HepG2 (cell line): ENCODE measurements at regions not wholly inside any gene's neighbourhood (a gene's known extent, or its start where the extent isn't known, plus 50 kb on each side); places are given as distances from the start of the nearest gene placed in this dataset.

Source experiments
- ATAC-seq: fragments of 200-7000 bp; cut with Tn5 transposase; 3 replicates; pipeline ENCODE4 v1.9.1; 2020; ENCODE audit warnings: mild to moderate bottlenecking, moderate library complexity
- BruUV-seq: library from RNA; stranded (reverse); fragments of 400-500 nt; replicated peaks from 2 replicates; lab custom pipeline; 2021; lab: Mats Ljungman, UMichigan
- CTCF ChIA-PET: fragments of 300-600 bp; formaldehyde crosslinking; extraction: SDS; loops from one replicate; lab custom pipeline; 2021; ENCODE audit warnings: low total read pairs, inconsistent platforms, low intra/inter-chr PET ratio; lab: Yijun Ruan, JAX
- POLR2A ChIA-PET: fragments of 350-600 bp; sonication (Branson Sonifier 250); formaldehyde crosslinking; loops from one replicate; lab custom pipeline; 2020; ENCODE audit warnings: antibody characterized with exemption, inconsistent platforms; lab: Yijun Ruan, JAX
- DNase-seq: peaks from one replicate; pipeline ENCODE4 v3.0.0-alpha.2; 2015; ENCODE audit warnings: low spot score
- FAIRE-seq: peaks from 3 replicates; lab custom pipeline; 2011; peaks lifted over from hg19 to GRCh38; lab: Jason Lieb, UNC
- H2AFZ ChIP-seq: one replicate; pipeline ENCODE4 v1.6.1; 2011; ENCODE audit warnings: low read length, inconsistent platforms
- H3K27ac ChIP-seq: fragments of 300-600 bp; 3 replicates; pipeline ENCODE4 v1.8.0; 2011; ENCODE audit warnings: mixed run types, mild to moderate bottlenecking, mixed read lengths, low read length, inconsistent platforms; ENCODE audit not compliant: insufficient read depth; ENCODE audit errors: extremely low read length
- H3K27me3 ChIP-seq, 2 experiments: fragments of 200-600 bp in 1 of 2; 2 replicates in 1 of 2; 3 replicates in 1 of 2; pipeline versions ENCODE4 v1.6.0 to v1.8.0; 2011; ENCODE audit warnings: low read length in 2 of 2, mild to moderate bottlenecking in 2 of 2, moderate library complexity in 2 of 2, inconsistent platforms in 1 of 2; ENCODE audit not compliant: insufficient read depth in 2 of 2, control insufficient read depth in 1 of 2
- H3K36me3 ChIP-seq, 2 experiments: fragments of 200-600 bp in 1 of 2; replicated peaks in 1 of 2; 2 replicates in 1 of 2; 3 replicates in 1 of 2; pipeline versions ENCODE4 v1.5.1 to v1.8.0; 2011; ENCODE audit warnings: low read length in 2 of 2, inconsistent platforms in 1 of 2; ENCODE audit not compliant: insufficient read depth in 2 of 2, control insufficient read depth in 1 of 2
- H3K4me1 ChIP-seq: 2 replicates; pipeline ENCODE4 v1.5.1; 2012; ENCODE audit warnings: low read length, inconsistent platforms; ENCODE audit not compliant: insufficient read depth
- H3K4me2 ChIP-seq: 2 replicates; pipeline ENCODE4 v1.6.0; 2011; ENCODE audit warnings: low read depth, low read length, inconsistent platforms
- H3K4me3 ChIP-seq, 3 experiments: fragments of 200-600 bp in 1 of 3; sonication (generic), shearing (Covaris generic) in 1 of 3; replicated peaks in 1 of 3; 2 replicates each; pipeline ENCODE4 v1.5.1; 2011 to 2016; ENCODE audit warnings: low read length in 3 of 3, inconsistent platforms in 2 of 3, low read depth in 2 of 3, mild to moderate bottlenecking in 2 of 3, control low read depth in 1 of 3, mixed read lengths in 1 of 3; ENCODE audit not compliant: insufficient read depth in 1 of 3
- H3K79me2 ChIP-seq: one replicate; pipeline ENCODE4 v1.6.1; 2011; ENCODE audit warnings: low read length, inconsistent platforms; ENCODE audit not compliant: insufficient read depth
- H3K9ac ChIP-seq: 2 replicates; pipeline ENCODE4 v1.6.0; 2011; ENCODE audit warnings: mild to moderate bottlenecking, low read depth, low read length, inconsistent platforms; ENCODE audit not compliant: insufficient read depth
- H3K9me3 ChIP-seq: 2 replicates; pipeline ENCODE4 v1.5.1; 2012; ENCODE audit warnings: mild to moderate bottlenecking, low read length
- H4K20me1 ChIP-seq: 2 replicates; pipeline ENCODE4 v1.6.0; 2011; ENCODE audit warnings: inconsistent platforms, mild to moderate bottlenecking, low read length, moderate library complexity; ENCODE audit not compliant: insufficient read depth
- FOXP1 ChIP-seq, 2 experiments: fragments of 450-650 bp in 1 of 2; IDR thresholded peaks; 2 replicates each; pipeline ENCODE4 v1.6.1; 2017 to 2018; ENCODE audit warnings: antibody characterized with exemption in 1 of 2
- KLF13 ChIP-seq: sonication (generic); formaldehyde crosslinking; IDR thresholded peaks from 2 replicates; pipeline ENCODE4 v1.4.0; 2020; ENCODE audit warnings: mild to moderate bottlenecking, missing genetic modification reagents
- MBNL3 ChIP-seq: fragments of 250-450 bp; sonication (Bioruptor Pico); conservative IDR thresholded peaks from 2 replicates; pipeline ENCODE4 v1.8.0; 2022; ENCODE audit warnings: mild to moderate bottlenecking, inconsistent platforms
- NR2C2 ChIP-seq: sonication (generic); formaldehyde crosslinking; IDR thresholded peaks from 2 replicates; pipeline ENCODE4 v1.4.0; 2020; ENCODE audit warnings: missing genetic modification reagents, mild to moderate bottlenecking, moderate library complexity, borderline replicate concordance
- ONECUT2 ChIP-seq: sonication (generic); formaldehyde crosslinking; IDR thresholded peaks from 2 replicates; pipeline ENCODE4 v1.4.0; 2020; ENCODE audit warnings: missing genetic modification reagents
- RARA ChIP-seq: IDR thresholded peaks from 2 replicates; pipeline ENCODE4 v1.6.1; 2016; ENCODE audit warnings: missing genetic modification reagents, missing compliant biosample characterization
- RFXANK ChIP-seq: IDR thresholded peaks from 2 replicates; pipeline ENCODE4 v1.6.1; 2016
- SKI ChIP-seq: fragments of 450-650 bp; IDR thresholded peaks from one replicate; pipeline ENCODE4 v1.6.1; 2018; ENCODE audit warnings: mild to moderate bottlenecking; ENCODE audit not compliant: partially characterized antibody
- ZNF260 ChIP-seq: sonication (generic); formaldehyde crosslinking; IDR thresholded peaks from 2 replicates; pipeline ENCODE4 v1.4.0; 2020; ENCODE audit warnings: missing genetic modification reagents, low read depth, mild to moderate bottlenecking, borderline replicate concordance
- ZNF280D ChIP-seq: sonication (generic); formaldehyde crosslinking; IDR thresholded peaks from 2 replicates; pipeline ENCODE4 v1.5.1; 2020; ENCODE audit warnings: mild to moderate bottlenecking, missing genetic modification reagents
- ZSCAN29 ChIP-seq: sonication (generic); formaldehyde crosslinking; conservative IDR thresholded peaks from 2 replicates; pipeline ENCODE4 v1.4.0; 2020; ENCODE audit warnings: mild to moderate bottlenecking, missing genetic modification reagents
- WGBS: methylation state at CpG from one replicate; pipeline ENCODE4 v1.1.6; 2017; ENCODE audit warnings: low lambda C conversion rate; 5-methylcytosine and 5-hydroxymethylcytosine counted together
- in situ Hi-C: cut with HindIII; loops from 2 replicates; pipeline ENCODE4 v1.10.0; 2017; ENCODE audit warnings: low pct_unique_long_range_greater_than_20kb; ENCODE audit not compliant: extremely low pct_ligation_motif_present
- intact Hi-C: fragments of 100-400 bp; cut with micrococcal nuclease; formaldehyde crosslinking; loops from one replicate; pipeline ENCODE4 v1.10.0; 2022; ENCODE audit not compliant: unreplicated experiment
- TF ChIP-seq, protein P1 (sequence below): sonication (generic); formaldehyde crosslinking; IDR thresholded peaks from 2 replicates; pipeline ENCODE4 v1.5.1; 2020; ENCODE audit warnings: mild to moderate bottlenecking, missing genetic modification reagents, borderline replicate concordance
- TF ChIP-seq, protein P2 (sequence below): sonication (generic); formaldehyde crosslinking; IDR thresholded peaks from 2 replicates; pipeline ENCODE4 v1.5.0; 2020; ENCODE audit warnings: missing genetic modification reagents, mild to moderate bottlenecking, borderline replicate concordance
- TF ChIP-seq, protein P3 (sequence below): sonication (generic); formaldehyde crosslinking; IDR thresholded peaks from 2 replicates; pipeline ENCODE4 v1.5.1; 2020; ENCODE audit warnings: missing genetic modification reagents, mild to moderate bottlenecking, borderline replicate concordance

DNA sequence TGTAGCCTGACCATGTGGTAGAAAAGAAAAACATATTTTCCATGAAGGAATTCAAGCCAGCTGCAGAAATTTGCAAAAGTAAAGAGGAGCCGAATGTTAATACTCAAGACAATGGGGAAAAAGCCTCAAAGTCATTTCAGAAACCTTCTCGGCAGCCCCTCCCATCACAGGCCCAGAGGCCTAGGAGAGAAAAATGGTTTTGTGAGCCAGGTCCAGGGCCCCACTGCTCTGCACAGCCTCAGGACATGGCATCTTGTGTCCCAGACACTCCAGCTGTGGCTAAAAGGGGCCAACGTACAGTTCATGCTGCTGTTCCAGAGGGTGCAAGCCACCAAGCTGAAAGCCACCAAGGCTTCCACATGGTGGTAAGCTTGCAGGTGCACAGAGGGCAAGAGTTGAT, 50.9 kb upstream of the BBS12 start:
- no TSS peak for BruUV-seq
- H4K20me1 ChIP-seq: no peaks in the 10 kb centered on the region
- H3K4me1 ChIP-seq: no peaks in the 10 kb centered on the region
- H3K36me3 ChIP-seq: no peaks in the 10 kb centered on the region
- in situ Hi-C loops: no loop called here
- no peak overlapping the region for H3K9ac ChIP-seq
- peaks cover 6% of the 10 kb centered on the region; the same call in 1 of the 2 replicates for H3K9me3 ChIP-seq
- intact Hi-C loops: no loop called here
- ChIA-PET CTCF (no interaction called here), POLR2A (no interaction called here)
- no peak for DNase-seq
- no peaks in the 10 kb centered on the region for H3K27me3 ChIP-seq
- H3K4me2 ChIP-seq: no peak overlapping the region
- H3K4me3 ChIP-seq: no peak overlapping the region
- 12% methylated on average over 3 of the region's 3 CpGs for WGBS
- H3K79me2 ChIP-seq: no peaks in the 10 kb centered on the region
- no peak overlapping the region for H3K27ac ChIP-seq
- ATAC-seq: no peak
- H2AFZ ChIP-seq: no peak overlapping the region
- no peak for FAIRE-seq
- no peak for TF ChIP-seq ZNF260
- TF ChIP-seq MBNL3 (CRISPR knock-in tag): no peak
- TF ChIP-seq ZNF280D: no peak
- TF ChIP-seq NR2C2 (CRISPR knock-in tag): no peak
- no peak for TF ChIP-seq RARA (CRISPR knock-in tag)
- TF ChIP-seq, protein P1, sequence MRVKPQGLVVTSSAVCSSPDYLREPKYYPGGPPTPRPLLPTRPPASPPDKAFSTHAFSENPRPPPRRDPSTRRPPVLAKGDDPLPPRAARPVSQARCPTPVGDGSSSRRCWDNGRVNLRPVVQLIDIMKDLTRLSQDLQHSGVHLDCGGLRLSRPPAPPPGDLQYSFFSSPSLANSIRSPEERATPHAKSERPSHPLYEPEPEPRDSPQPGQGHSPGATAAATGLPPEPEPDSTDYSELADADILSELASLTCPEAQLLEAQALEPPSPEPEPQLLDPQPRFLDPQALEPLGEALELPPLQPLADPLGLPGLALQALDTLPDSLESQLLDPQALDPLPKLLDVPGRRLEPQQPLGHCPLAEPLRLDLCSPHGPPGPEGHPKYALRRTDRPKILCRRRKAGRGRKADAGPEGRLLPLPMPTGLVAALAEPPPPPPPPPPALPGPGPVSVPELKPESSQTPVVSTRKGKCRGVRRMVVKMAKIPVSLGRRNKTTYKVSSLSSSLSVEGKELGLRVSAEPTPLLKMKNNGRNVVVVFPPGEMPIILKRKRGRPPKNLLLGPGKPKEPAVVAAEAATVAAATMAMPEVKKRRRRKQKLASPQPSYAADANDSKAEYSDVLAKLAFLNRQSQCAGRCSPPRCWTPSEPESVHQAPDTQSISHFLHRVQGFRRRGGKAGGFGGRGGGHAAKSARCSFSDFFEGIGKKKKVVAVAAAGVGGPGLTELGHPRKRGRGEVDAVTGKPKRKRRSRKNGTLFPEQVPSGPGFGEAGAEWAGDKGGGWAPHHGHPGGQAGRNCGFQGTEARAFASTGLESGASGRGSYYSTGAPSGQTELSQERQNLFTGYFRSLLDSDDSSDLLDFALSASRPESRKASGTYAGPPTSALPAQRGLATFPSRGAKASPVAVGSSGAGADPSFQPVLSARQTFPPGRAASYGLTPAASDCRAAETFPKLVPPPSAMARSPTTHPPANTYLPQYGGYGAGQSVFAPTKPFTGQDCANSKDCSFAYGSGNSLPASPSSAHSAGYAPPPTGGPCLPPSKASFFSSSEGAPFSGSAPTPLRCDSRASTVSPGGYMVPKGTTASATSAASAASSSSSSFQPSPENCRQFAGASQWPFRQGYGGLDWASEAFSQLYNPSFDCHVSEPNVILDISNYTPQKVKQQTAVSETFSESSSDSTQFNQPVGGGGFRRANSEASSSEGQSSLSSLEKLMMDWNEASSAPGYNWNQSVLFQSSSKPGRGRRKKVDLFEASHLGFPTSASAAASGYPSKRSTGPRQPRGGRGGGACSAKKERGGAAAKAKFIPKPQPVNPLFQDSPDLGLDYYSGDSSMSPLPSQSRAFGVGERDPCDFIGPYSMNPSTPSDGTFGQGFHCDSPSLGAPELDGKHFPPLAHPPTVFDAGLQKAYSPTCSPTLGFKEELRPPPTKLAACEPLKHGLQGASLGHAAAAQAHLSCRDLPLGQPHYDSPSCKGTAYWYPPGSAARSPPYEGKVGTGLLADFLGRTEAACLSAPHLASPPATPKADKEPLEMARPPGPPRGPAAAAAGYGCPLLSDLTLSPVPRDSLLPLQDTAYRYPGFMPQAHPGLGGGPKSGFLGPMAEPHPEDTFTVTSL (CRISPR knock-in tag): no peak
- TF ChIP-seq, protein P2, sequence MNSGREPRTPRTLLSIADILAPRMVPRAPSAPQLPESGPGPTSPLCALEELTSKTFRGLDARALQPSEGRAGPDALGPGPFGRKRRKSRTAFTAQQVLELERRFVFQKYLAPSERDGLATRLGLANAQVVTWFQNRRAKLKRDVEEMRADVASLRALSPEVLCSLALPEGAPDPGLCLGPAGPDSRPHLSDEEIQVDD (CRISPR knock-in tag): no peak
- TF ChIP-seq FOXP1 (IDR thresholded peaks at IDR 0.05): no peak
- no peak for TF ChIP-seq FOXP1 (CRISPR knock-in tag; IDR thresholded peaks at IDR 0.05)
- no peak for TF ChIP-seq KLF13
- no peak for TF ChIP-seq ZSCAN29 (CRISPR knock-in tag)
- TF ChIP-seq RFXANK (CRISPR knock-in tag): no peak
- no peak for TF ChIP-seq SKI
- TF ChIP-seq ONECUT2 (CRISPR knock-in tag): no peak
- TF ChIP-seq, protein P3, sequence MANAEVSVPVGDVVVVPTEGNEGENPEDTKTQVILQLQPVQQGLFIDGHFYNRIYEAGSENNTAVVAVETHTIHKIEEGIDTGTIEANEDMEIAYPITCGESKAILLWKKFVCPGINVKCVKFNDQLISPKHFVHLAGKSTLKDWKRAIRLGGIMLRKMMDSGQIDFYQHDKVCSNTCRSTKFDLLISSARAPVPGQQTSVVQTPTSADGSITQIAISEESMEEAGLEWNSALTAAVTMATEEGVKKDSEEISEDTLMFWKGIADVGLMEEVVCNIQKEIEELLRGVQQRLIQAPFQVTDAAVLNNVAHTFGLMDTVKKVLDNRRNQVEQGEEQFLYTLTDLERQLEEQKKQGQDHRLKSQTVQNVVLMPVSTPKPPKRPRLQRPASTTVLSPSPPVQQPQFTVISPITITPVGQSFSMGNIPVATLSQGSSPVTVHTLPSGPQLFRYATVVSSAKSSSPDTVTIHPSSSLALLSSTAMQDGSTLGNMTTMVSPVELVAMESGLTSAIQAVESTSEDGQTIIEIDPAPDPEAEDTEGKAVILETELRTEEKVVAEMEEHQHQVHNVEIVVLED: no peak
